ENCODE measurements at regions not wholly inside any gene's neighbourhood (a gene's known extent, or its start where the extent isn't known, plus 50 kb on each side); places are given as distances from the start of the nearest gene placed in this dataset.

DNA sequence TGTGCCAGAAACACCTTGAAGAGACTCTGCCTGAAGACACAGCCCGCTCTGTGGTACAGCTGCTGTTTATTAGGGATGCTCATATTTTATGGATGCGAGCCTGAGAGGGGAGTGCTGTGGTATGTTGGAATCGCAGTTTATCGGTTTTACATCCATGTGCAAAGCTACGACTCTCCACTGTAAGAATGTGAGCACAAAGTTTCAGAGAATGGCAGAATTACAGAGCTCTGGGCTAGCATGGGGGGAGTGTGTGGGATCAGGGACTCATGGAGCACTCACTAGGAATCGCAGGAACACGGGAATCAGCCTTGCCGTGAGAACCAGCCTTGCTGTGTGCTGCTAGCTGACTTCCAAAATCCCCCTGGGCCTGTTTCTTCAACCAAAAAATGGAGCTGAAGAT, 199.9 kb downstream of the RNF144A start:
- H3K27me3 ChIP-seq (replicated peaks; ENCODE audit: control insufficient read depth, insufficient read depth, low read length): no peaks in the 10 kb centered on the region
- DNase-seq (ENCODE audit: extremely low read depth, insufficient read length): no peak
- no peaks in the 10 kb centered on the region for H3K36me3 ChIP-seq (ENCODE audit: control insufficient read depth, insufficient read depth, low read length)
- TF ChIP-seq, protein P1, sequence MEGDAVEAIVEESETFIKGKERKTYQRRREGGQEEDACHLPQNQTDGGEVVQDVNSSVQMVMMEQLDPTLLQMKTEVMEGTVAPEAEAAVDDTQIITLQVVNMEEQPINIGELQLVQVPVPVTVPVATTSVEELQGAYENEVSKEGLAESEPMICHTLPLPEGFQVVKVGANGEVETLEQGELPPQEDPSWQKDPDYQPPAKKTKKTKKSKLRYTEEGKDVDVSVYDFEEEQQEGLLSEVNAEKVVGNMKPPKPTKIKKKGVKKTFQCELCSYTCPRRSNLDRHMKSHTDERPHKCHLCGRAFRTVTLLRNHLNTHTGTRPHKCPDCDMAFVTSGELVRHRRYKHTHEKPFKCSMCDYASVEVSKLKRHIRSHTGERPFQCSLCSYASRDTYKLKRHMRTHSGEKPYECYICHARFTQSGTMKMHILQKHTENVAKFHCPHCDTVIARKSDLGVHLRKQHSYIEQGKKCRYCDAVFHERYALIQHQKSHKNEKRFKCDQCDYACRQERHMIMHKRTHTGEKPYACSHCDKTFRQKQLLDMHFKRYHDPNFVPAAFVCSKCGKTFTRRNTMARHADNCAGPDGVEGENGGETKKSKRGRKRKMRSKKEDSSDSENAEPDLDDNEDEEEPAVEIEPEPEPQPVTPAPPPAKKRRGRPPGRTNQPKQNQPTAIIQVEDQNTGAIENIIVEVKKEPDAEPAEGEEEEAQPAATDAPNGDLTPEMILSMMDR (IDR thresholded peaks at IDR 0.05; ENCODE audit: insufficient read depth, low read length, poor library complexity, severe bottlenecking): no peak
- no peak overlapping the region for H3K4me3 ChIP-seq (replicated peaks; ENCODE audit: low read depth, low read length)

DNA sequence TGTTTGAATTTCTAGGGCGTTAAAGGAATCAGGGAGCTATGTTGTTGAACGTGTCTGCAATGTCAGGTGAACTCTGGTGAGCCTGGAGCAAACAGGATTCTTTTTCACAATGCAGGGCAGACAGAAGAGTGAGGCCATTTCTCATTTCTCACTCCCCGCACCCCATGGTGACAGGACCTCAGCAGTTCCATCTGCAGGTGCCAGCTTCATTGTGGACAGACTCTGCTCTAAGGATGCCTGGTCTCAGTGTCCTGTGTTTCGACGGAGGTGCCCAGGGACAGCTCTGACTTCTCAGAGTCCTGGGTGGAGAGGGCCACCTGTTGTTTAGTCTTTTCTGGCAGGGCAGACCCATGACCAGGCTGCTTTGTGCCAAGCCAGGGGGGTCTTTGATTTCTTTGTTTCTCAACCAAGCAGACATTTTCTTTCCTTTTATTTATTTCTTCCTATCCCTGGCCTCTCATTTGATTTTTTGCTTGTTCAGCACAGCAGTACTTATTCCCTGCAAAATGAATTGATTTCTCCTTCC, 201.5 kb downstream of the RNF144A start:
- no peaks in the 10 kb centered on the region; the same call in 1 of the 2 replicates for H3K27me3 ChIP-seq (replicated peaks; ENCODE audit: control insufficient read depth, insufficient read depth, low read length)
- no peaks in the 10 kb centered on the region for H3K36me3 ChIP-seq (ENCODE audit: control insufficient read depth, insufficient read depth, low read length)
- no peak for DNase-seq (ENCODE audit: extremely low read depth, insufficient read length)
- TF ChIP-seq, protein P1 (IDR thresholded peaks at IDR 0.05; ENCODE audit: insufficient read depth, low read length, poor library complexity, severe bottlenecking): no peak
- no peak overlapping the region for H3K4me3 ChIP-seq (replicated peaks; ENCODE audit: low read depth, low read length)

DNA sequence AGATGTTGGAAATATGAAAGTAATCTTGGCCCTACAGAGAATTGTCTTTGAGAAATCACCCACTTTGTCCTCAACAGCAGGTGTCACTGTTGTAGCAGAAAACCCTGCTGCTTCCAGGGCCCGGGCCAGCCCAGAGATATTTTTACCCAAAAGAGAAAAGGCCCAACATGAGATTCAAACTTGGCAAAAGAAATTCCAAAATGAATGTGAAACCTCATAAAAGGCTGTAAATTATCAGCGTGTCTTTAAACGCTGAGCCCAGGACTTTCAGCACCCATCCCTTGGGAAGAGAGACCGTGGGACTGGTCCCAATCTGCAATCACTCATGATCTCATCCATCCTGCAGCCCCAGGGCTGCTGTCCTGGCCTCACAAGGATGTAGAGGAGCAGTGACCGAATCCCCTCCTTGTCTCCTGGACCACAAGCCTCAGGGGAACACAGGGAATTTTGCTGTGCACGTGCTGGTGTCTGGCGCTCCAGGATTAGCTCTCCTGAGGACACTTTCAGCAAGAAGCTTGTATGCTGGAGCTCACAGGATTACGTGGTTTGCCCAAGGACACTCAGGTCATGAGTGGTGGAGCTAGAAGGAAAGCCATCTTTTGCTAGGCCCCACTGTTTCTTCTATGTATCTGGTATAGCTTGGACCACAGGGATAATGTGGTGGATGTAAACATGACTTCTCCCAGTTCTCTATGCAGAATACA, 202.1 kb downstream of the RNF144A start:
- no peak for DNase-seq (ENCODE audit: extremely low read depth, insufficient read length)
- no peaks in the 10 kb centered on the region for H3K36me3 ChIP-seq (ENCODE audit: control insufficient read depth, insufficient read depth, low read length)
- TF ChIP-seq, protein P1 (IDR thresholded peaks at IDR 0.05; ENCODE audit: insufficient read depth, low read length, poor library complexity, severe bottlenecking): peak; percentile 61
- H3K27me3 ChIP-seq (replicated peaks; ENCODE audit: control insufficient read depth, insufficient read depth, low read length): no peaks in the 10 kb centered on the region; the same call in 1 of the 2 replicates
- no peak overlapping the region for H3K4me3 ChIP-seq (replicated peaks; ENCODE audit: low read depth, low read length)

DNA sequence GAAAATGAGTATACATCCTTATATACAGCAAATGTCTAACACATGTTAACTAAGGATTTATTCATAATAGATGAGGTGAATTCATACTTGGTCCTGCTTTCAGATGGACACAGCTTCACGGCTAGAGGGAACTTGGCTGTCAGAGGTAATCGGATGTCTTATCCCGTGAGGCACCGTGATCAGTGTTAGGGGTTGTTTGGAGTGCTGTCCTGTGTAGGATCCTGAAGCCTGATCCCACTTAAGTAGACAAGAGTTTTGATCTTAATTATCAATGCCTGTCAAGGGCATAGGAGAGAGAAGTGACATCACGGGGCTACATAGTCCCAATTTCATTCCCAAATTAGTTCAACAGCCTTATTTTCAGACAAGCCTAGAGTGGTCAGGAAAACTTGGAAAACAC, 204.6 kb downstream of the RNF144A start:
- H3K27me3 ChIP-seq (replicated peaks; ENCODE audit: control insufficient read depth, insufficient read depth, low read length): no peaks in the 10 kb centered on the region; the same call in 1 of the 2 replicates
- no peak overlapping the region for H3K4me3 ChIP-seq (replicated peaks; ENCODE audit: low read depth, low read length)
- TF ChIP-seq, protein P1 (IDR thresholded peaks at IDR 0.05; ENCODE audit: insufficient read depth, low read length, poor library complexity, severe bottlenecking): no peak
- no peak for DNase-seq (ENCODE audit: extremely low read depth, insufficient read length)
- H3K36me3 ChIP-seq (ENCODE audit: control insufficient read depth, insufficient read depth, low read length): no peaks in the 10 kb centered on the region

DNA sequence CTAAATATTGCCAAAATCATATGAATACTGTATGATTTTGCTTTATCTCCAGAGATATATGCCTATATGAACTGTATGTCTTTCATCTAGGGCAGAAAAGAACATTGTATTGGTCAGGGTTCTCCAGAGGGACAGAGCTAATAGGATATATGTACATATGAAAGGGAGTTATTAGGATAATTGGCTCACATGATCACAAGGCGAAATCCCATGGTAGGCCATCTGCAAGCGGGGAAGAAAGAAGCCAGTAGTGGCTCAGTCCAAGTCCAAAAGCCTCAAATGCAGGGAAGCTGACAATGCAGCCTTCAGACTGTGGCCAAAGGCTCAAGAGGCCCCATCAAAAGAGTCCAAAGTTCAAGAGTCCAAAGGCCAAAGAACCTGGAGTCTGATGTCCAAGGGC, 209.9 kb downstream of the RNF144A start:
- Histone ChIP-seq H3K27me3 (replicated peaks; ENCODE audit: control insufficient read depth, insufficient read depth, low read length) (no peaks in the 10 kb centered on the region; the same call in 1 of the 2 replicates), H3K36me3 (ENCODE audit: control insufficient read depth, insufficient read depth, low read length) (no peaks in the 10 kb centered on the region)
- TF ChIP-seq, protein P1 (IDR thresholded peaks at IDR 0.05; ENCODE audit: insufficient read depth, low read length, poor library complexity, severe bottlenecking): no peak

More for the DNA sequence above, 209.9 kb downstream of the RNF144A start:
- H3K4me3 ChIP-seq (replicated peaks; ENCODE audit: low read depth, low read length): no peak overlapping the region
- no peak for DNase-seq (ENCODE audit: extremely low read depth, insufficient read length)
